Fibroblast of skin of abdomen (primary cell): ENCODE measurements at regions not wholly inside any gene's neighbourhood (a gene's known extent, or its start where the extent isn't known, plus 50 kb on each side); places are given as distances from the start of the nearest gene placed in this dataset.
"Not testable (repeated sequence)": the region's sequence is repeated elsewhere in the genome, so short reads cannot be mapped to it uniquely, and the experiment has no call there.

Experiments used
- DNase-seq: peaks from one replicate; pipeline ENCODE4 v3.0.0-alpha.2; 2013

- not testable (repeated sequence) for DNase-seq
Observed at GRCh38 chr6:12549445-12549844, 167.1 kb upstream of the PHACTR1 start.

GRCh38 chr6:12554820-12555219 is 161.7 kb upstream of the PHACTR1 start:
- not testable (repeated sequence) for DNase-seq

- DNase-seq, result peak; percentile 86
Observed at GRCh38 chr6:12555267-12555666, 161.3 kb upstream of the PHACTR1 start.

- no peak for DNase-seq
Observed at GRCh38 chr6:12555781-12556180, 160.8 kb upstream of the PHACTR1 start.

GRCh38 chr6:12557765-12558164 is 158.8 kb upstream of the PHACTR1 start:
- no peak for DNase-seq

- no peak for DNase-seq
Observed at GRCh38 chr6:12560315-12560714, 156.3 kb upstream of the PHACTR1 start.

GRCh38 chr6:12566618-12567123 is 149.9 kb upstream of the PHACTR1 start:
- DNase-seq, result no peak

- no peak for DNase-seq
Observed at GRCh38 chr6:12567682-12568081, 148.9 kb upstream of the PHACTR1 start.

GRCh38 chr6:12569646-12570045 is 146.9 kb upstream of the PHACTR1 start:
- no peak for DNase-seq

- DNase-seq, result peak; percentile 61
Observed at GRCh38 chr6:12570461-12571030, 146.0 kb upstream of the PHACTR1 start.

GRCh38 chr6:12572896-12573827 is 143.4 kb upstream of the PHACTR1 start:
- DNase-seq, result peak; percentile 95

GRCh38 chr6:12575961-12576360 is 140.6 kb upstream of the PHACTR1 start:
- DNase-seq, result no peak

- peak; percentile 89 for DNase-seq
Observed at GRCh38 chr6:12576389-12576788, 140.2 kb upstream of the PHACTR1 start.

GRCh38 chr6:12577124-12577850 is 139.3 kb upstream of the PHACTR1 start:
- DNase-seq, result peak; percentile 77

- peak; percentile 18 for DNase-seq
Observed at GRCh38 chr6:12578097-12578496, 138.5 kb upstream of the PHACTR1 start.

- DNase-seq, result peak; percentile 51
Observed at GRCh38 chr6:12578751-12579150, 137.8 kb upstream of the PHACTR1 start.

- no peak for DNase-seq
Observed at GRCh38 chr6:12580290-12580689, 136.3 kb upstream of the PHACTR1 start.

GRCh38 chr6:12582421-12583110 is 134.0 kb upstream of the PHACTR1 start:
- no peak for DNase-seq

GRCh38 chr6:12584631-12585405 is 131.7 kb upstream of the PHACTR1 start:
- no peak for DNase-seq

GRCh38 chr6:12585497-12585958 is 131.0 kb upstream of the PHACTR1 start:
- peak; percentile 65 for DNase-seq

- no peak for DNase-seq
Observed at GRCh38 chr6:12586721-12587480, 129.7 kb upstream of the PHACTR1 start.
